HepG2 (cell line): ENCODE measurements at regions not wholly inside any gene's neighbourhood (a gene's known extent, or its start where the extent isn't known, plus 50 kb on each side); places are given as distances from the start of the nearest gene placed in this dataset.

ENCODE experiments used
- HDAC2 ChIP-seq: sonication (generic); formaldehyde crosslinking; IDR thresholded peaks from 2 replicates; pipeline ENCODE4 v1.4.0; 2020; ENCODE audit warnings: missing genetic modification reagents
- ZBTB33 ChIP-seq: sonication (generic); formaldehyde crosslinking; IDR thresholded peaks from 2 replicates; pipeline ENCODE4 v1.4.0; 2020; ENCODE audit warnings: missing genetic modification reagents

GRCh38 chrX:10979956-10980355 is 131.2 kb upstream of the HCCS start:
- TF ChIP-seq HDAC2, result no peak
- no peak for TF ChIP-seq ZBTB33 (CRISPR knock-in tag)
